ENCODE measurements at regions not wholly inside any gene's neighbourhood (a gene's known extent, or its start where the extent isn't known, plus 50 kb on each side); places are given as distances from the start of the nearest gene placed in this dataset.
"Not testable (repeated sequence)": the region's sequence is repeated elsewhere in the genome, so short reads cannot be mapped to it uniquely, and the experiment has no call there.

DNA sequence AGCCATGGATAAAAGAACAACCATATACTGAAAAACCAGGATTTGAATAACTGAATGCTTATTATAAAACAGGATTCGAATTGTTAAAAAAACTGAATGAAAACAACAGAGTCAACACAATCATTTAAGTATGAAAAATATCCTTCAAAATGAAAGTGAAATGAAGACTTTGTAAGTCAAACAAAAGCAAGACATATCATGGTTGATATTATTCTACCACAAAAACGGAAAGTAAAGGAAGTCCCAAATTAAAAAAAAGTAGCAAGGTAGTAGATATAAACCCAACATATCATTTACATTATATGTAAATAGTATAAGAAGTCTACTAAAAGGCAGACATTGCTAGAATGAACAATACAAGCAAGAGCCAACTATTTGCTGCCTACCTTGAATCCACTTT, 63.1 kb upstream of the POTEC start:
- peak in 1 of 2 donors; percentile 22 for DNase-seq

DNA sequence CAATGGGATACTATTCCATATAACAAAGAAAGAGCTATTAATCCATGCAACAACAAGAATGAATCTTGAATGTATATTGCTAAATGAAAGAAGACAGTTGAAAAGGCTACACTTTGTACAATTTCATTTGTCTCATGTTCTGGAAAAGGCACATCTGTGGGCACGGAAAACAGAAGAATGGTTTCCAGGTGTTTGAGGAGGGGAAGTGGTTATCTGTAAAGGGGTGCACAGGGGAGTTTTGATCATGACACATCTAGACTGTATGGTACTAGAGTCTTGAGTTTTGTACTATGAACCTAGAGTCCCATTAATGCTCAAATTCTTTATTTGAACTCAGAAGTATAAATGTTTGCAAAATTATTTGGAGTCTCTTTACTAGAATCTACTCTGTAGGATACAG, 64.0 kb upstream of the POTEC start:
- DNase-seq = not testable (repeated sequence)

DNA sequence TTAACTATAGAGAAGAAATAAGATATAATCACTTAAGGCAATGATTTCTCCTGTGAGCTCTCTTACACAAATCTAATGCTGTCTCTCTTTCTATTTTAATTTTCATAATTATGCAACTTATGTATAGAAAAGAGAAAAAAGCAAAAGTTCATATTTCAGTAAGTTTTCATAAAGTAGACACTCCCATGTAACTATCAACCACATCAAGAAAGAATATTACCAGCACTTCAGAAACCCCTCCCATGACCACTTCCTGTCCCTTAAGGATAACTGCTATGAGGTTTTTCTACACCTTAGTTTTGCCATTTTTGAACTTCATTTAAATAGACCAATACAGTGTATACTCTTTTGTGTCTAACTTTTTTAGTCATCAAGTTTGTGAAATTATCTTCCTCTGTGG, 69.0 kb upstream of the POTEC start:
- peak in 1 of 2 donors; percentile 50 for DNase-seq

DNA sequence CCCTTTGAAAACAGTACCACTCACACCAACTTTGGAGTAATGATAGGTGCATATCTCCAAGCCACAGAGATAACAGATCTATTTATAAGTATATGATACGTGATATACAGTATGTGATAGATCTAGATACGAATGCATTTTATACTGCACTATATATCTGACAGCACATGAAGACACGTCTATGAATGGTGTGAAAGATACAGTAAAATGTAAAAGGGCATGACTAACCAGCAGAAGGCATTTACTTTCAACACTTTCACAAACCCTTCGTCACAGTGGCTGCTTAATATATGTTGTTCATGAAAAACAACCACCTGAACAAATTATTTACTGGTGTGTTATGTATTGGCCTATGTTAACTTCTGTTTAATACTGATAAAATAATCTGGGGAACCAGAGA, 71.1 kb upstream of the POTEC start:
- DNase-seq = not testable (repeated sequence)

DNA sequence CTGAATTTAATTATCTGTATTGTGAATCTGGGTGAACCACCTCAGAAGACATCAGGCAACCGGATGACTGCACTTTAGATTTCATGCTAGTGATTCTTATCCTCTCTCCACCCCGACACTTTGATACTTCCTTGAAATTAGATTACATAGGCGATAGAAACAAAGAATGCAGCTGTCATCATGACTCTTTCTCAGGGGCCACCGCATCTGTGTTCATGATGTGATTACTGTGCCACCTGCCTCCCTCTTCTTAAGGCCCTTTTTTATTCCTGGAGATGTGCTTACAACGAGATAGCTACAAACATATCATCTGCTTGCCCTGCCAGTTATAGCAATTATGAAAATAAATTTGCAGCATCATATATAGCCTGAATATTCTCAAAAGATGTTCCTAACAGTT, 83.9 kb upstream of the POTEC start:
- DNase-seq = not testable (repeated sequence)

DNA sequence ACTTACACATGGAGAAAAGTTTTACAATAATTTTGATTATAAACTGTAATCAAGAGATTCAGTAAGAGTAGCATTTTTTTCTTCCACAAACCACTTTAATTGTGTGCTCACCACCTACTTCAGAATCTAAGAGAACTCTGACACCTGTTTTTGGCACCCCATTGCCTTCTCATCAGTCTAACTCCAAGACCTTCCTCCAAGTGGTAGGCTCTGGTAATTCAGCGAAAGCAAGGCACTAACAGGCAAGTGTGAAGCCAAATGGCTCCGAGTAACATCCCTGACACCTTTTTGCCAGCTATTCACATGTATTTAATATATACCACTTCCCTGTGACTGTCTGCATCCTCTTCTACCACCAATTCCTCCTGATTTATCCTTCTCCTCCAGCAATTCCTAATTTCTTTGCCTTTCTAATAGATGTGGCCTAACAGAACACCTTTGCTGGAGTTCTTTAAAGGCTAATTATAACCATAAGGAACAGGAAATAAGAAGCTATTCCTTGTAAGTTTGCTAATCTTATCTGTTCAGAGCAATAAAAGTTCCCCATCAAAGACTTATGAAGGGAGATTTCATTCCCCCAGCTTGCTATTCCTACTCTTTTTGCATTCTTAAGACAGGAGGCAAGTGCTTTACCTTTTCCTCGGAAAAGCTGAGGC, 85.1 kb upstream of the POTEC start:
- DNase-seq = not testable (repeated sequence)

DNA sequence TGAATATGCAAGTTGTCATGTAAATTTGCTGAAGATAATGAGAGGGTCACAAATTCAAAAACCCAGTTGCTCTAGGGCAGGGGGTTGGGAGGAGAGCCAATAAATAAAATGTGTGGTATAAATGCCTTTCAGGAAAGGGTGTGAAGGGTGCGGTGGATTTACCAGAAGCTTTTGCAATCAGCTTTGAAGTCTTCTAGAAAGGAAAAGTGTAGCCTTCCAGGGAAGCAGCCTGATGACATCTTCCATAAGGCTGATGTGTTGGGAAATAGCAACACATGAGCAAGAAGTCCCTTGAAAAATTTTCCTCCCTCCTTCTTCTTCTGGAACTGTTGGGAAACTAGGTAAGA, 85.6 kb upstream of the POTEC start:
- DNase-seq = not testable (repeated sequence)

DNA sequence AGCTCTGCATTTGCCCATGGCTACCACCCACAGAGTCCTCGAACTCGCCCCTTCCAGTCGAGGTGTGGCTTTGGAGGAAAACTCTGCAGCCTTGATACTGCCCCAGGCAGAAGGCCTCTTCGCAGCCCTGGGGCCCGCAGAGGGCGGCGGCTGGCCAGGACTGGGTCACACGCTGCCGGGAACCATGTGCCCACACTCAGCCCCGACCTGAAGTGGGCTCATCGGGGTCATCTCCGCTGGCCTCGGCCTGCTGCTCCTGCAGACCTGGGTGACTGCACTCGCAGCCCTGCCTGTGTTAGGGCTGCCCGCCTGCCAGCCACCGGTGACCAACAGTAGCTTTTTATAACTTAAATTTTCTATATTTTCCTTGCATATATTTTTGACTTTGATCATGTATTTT, 89.6 kb upstream of the POTEC start:
- not testable (repeated sequence) for DNase-seq

DNA sequence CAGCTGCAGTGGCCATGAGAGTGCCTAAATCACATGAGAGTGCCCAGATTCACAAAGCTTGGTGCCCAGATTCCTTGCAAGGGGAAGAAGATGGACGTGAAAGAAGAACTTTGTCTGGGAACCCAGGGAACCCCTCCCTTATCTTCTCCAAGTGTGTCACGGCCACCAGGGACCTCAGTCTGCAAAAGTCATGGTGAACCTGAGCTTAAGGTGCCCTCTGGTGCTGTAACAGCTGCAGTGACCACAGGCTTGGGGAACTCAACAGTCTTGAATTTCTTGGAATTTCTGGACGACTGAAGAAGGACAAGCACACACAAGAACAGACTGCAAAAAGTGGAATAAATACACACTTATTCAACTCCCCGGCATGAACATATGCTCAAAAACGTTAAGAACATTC, 94.6 kb upstream of the POTEC start:
- DNase-seq = peak in 1 of 2 donors; percentile 35

DNA sequence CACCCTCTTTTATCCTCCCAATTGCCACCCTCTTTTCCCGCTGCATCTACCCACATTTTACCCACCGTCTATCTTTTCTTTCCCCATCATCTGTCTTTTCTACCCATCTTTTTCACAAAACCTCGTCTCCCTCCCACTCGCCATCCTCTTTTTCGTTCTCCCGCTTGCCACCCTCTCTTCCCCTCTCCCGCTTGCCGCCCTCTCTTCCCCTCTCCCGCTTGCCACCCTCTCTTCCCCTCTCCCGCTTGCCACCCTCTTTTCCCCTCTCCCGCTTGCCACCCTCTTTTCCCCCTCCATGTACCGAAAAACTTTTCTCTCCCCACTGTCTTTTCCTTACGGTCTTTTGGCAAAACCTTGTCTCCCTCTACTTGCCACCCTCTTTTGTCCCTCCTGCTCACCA, 97.7 kb upstream of the POTEC start:
- DNase-seq = not testable (repeated sequence)

DNA sequence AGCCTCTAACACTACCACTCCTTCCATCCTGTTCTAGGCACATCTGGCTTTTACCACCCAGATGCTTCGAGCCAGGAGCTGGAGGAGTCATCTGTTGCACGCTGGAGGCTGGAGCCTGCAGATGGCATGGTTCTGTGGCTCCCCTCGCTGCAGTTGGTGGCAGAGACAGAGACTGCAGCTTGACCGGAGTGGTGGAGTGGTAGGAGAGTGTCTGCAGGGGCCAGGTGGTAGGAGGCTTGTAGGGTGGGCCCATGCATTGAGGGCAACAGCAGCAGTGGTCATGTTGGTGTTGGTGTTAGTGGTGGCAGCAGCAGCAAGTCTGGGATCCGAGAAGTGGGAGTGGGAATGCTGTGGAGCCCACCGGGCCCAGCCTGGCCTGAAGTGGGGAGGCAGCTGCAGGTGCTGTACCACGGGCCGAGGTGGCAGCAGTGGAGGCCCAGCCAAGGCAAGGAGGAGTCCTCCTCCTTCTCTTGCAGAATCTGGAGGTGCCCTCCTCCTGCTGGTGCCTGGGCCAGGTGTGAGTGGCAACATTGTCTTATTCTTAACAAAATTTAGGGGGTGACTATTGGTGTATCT, 100.4 kb upstream of the POTEC start:
- DNase-seq = not testable (repeated sequence)

DNA sequence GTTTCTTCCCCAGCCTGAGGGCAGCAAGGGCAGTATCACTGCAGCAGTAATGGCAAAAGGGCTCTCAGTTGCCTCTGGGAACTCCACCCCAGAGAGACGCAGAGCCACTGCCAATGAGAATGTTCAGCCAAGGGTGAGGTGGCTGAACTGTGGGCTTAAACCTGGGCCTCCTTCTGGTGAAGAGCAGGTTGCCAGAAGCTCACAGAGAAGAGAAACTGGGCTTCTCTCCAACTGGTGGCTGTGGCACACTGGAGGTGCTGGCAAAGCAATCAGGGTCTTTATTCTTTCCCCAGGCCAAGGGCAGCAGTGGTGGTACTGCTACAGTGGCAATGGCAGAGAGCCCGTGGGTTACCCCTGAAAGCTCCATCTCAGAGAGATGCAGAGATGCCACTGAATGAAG, 54.9 kb upstream of the ANKRD30B start:
- DNase-seq = not testable (repeated sequence)

DNA sequence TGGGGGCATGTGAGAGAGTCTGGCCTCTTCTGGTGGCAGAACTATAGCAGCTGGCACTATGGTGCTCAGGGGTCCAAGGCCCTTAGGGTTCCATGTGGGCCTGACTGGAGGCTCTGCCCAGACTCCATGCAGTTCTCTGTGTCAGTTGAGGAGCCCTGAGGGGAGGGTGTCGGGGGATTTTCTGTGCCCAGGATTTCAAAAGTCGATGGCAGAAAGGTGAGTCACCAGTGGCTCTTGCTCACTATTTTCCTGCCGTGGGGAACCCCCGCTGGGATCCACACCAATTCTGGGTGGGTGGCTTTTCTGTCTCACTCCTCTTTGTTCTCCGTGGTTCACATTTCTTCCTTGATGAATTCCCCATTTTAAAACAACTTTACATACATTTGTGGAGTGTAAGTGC, 54.1 kb upstream of the ANKRD30B start:
- DNase-seq = not testable (repeated sequence)

DNA sequence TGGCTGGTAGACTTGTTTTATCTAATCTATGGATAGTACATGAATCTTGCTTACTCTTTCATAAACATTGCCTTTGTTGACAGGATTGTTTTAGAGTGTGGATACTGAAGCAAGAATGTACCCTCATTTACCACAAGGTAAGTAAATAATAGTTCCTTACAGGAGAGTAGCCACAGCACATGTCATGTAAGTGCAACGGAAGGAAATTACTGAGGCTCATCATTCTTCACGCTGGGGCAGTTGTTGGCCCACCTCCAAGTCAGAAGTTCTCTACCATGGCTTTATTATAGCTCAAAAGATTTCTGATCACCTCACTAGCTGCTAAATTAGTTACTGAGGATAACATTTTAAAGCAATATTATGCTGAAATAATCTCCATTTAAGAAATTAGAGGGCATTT, 50.0 kb upstream of the ANKRD30B start:
- not testable (repeated sequence) for DNase-seq
